IPS-18c (cell line): ENCODE measurements at regions not wholly inside any gene's neighbourhood (a gene's known extent, or its start where the extent isn't known, plus 50 kb on each side); places are given as distances from the start of the nearest gene placed in this dataset.

Experiments used
- H3K4me3 ChIP-seq: 2 replicates; pipeline ENCODE4 v1.7.0; 2013; ENCODE audit warnings: low read depth, mild to moderate bottlenecking, low read length, moderate library complexity; ENCODE audit not compliant: insufficient read depth
- H3K9me3 ChIP-seq: one replicate; pipeline ENCODE4 v1.6.1; 2013; ENCODE audit warnings: mild to moderate bottlenecking, low read length, moderate library complexity; ENCODE audit not compliant: control insufficient read depth, insufficient read depth

DNA sequence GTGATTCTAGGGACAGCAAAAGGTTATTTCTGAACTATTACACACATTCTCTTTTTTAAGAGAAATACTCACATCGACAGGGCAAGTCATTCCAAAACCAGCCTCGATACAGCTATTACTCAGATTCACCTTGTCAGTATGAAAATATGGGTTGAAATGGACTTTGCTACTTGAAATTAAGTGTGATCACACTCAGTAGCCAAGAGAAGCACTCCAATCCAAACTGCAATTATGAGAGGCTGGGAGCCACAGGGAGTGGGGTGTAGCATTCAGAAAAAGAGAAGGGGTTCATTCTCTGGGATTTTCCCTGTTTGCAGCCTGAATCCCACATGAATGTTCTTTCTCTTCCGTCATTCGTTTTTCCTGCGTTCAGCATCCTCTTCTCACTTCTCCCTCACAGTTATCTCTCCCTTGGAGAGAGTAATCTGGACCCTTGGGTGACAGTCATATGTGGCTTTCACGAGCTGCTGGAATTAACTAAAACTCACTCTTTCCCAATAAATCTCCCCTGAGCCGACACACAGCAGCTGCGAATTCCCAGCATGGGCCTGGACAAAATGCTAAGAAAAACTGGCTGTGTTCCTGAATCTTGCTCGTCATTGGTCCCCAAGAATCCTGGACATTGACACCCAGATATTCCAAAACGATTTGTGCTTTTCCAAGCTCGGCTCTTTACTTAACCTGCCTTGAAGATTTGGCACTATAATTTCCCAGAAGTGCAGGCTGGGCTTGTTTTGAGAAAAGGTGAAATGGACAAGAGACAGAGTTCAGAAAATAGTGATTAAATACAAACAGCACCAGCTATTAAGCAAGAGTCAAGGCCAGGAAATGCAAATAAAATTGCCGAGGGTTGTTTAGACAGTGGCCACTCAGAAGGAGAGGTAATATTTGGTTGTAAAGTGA, 199.5 kb upstream of the PLEKHG7 start:
- Histone ChIP-seq H3K4me3 (no peak overlapping the region), H3K9me3 (no peaks in the 10 kb centered on the region)

DNA sequence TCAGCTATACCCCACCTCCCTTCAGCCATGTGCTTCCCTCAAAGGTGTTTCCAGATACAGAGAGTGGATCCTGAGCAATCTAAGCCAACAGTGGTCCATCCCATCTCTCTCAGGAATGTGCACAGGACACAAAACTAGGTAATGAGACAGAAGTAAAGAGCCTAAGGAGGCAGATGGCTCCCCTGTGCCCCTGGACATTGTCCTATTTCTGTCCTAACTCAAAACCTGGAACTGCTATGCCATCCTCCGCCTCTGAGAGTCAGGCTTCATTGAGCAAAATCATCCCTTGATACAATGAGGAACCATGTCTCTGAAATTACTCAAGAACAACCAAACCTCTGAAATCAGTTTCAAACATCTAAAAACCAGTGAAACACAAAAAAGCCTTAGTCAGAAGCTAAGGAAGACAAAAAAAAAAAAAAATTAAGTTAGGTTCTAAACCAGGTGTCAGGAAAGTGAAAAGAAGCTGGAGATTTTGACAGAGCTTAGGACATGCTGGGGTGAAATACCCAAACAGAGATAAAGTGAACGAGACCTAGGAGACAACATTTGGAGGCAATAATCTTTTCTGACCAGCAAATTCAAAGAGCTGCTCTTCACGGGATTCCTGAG, 200.3 kb upstream of the PLEKHG7 start:
- no peaks in the 10 kb centered on the region for H3K9me3 ChIP-seq
- H3K4me3 ChIP-seq: no peak overlapping the region

DNA sequence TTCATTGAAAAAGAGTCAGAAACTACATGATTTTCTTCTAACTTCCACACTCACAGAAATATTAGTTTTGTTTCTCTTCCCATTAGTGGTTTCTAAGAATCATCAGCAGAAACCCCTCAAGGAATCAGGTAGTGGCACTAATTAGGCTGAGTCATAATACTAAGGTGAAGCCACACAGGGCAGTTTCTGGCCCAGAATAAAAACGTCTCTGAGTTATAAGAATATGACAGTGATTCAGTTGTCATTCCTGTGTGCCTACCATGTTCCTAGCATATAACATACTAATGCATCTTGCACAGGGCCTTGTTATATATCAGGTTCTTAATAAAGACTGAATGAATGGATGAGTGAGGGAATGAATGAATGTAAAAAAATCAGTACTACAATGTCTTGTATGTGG, 206.0 kb upstream of the PLEKHG7 start:
- Histone ChIP-seq H3K4me3 (no peak overlapping the region), H3K9me3 (no peaks in the 10 kb centered on the region)

DNA sequence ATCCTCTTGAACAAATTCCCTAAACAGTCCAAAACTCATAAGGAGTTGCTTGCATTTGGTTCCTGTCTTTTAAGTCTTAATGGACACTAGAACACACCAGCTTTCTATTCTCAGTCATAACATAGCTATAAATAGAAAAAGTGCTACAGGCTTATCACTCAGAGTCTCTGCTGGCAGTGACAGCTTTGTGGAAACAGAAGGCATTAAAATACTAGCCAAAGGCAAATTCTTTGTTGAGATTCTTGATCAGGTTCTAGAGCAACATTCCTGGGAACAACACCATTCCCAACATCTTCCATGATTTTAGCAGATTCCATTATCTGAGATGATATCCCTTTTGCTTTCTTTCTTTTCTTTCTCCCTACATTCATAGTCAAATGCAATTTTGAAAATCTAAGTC, 207.7 kb upstream of the PLEKHG7 start:
- no peaks in the 10 kb centered on the region for H3K9me3 ChIP-seq
- no peak overlapping the region for H3K4me3 ChIP-seq

DNA sequence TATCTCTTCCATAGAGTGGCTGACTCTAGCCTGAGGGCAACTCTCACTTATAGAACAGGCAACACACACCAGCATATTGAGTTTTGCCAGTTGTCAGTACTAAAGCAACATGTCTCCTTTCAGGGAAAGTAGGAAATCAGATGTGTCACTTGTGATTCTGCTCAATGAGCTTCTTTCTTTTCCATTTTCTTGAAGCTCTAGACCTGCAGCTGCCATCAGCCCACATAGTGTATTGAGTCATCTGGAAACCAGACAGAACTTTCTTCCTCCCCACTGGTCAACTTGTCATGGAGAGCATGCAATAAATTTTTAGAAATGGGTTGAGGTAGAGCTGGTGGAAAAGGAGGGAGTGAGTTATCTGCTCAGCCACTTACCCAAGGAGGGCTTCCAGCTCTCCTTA, 209.0 kb upstream of the PLEKHG7 start:
- Histone ChIP-seq H3K9me3 (no peaks in the 10 kb centered on the region), H3K4me3 (no peak overlapping the region)

DNA sequence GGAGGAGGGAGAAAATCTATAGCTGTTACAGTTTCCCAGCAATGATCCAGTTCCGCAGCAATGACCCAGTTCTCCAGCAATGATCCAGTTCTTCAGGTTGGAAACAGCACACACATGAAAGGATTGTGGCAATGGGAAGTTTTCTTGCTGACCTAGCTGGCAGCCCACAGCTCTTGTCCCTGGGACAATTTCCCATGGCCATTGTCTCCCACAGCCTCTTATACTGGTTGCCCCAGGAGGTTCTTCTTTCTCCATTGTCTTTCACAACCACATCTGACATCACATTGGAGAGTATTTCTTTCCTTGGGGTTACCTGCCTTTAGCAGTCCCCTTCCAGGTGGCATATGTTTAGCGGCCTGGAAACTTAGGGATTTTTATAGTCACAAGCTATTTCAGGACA, 209.8 kb upstream of the PLEKHG7 start:
- H3K4me3 ChIP-seq: no peak overlapping the region

DNA sequence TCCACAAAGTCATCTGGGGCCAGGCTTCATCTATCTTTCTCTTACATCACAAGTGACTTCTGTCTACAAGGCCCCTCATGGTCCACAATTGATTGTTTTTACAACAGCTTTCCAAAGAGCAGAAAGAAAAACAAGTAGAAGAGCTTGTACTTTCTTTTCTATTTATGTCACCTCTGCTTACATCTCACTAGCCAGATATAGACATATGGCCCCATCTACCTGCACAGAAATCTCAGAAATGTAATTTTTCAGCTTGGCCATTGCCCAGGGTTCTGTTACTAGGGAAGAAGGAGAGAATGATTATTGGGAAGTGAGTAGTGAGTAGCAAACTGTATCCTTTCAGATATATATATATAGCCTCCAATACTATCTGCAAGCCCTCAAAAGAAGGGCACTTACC, 210.5 kb upstream of the PLEKHG7 start:
- Histone ChIP-seq H3K9me3 (no peaks in the 10 kb centered on the region), H3K4me3 (no peak overlapping the region)

More for the DNA sequence above, 209.8 kb upstream of the PLEKHG7 start:
- no peaks in the 10 kb centered on the region for H3K9me3 ChIP-seq

DNA sequence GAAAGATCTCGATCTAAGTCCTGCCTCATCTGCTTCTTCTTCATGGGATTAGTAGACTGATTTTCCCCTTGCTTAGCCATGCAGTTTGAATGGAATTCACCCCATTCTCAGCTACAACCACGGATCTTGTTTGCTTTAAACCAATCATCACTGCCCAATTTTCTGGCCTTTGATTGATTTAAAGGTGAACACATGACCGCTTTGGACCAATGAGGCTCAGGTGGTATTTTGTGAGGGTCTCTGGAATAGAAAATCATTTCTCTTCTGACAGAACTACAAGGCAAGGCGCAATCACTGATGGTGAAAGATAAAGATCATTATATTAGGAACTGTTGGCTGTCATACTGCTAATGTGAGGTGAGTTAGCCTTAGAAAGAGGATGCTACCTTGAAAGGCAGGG, 213.0 kb upstream of the PLEKHG7 start:
- no peaks in the 10 kb centered on the region for H3K9me3 ChIP-seq
- H3K4me3 ChIP-seq: no peak overlapping the region

DNA sequence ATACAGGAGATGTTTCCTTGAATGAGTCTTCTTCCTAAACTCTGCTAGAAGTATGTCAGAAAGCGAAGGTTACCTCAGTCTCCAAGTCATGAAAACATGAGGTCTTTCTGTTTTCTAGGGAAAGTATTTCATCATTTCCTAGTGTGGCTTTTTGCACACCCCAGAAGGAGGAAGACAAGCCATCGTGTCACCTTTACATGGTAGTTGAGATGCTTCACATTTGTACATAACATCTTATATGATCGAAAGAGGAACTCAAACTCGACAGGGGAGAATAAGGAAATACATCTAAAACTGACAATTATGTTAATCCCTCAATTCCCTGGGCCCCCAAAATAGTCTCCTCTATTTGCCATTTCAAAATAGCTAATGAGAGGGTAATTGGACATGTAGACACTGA, 214.1 kb upstream of the PLEKHG7 start:
- no peak overlapping the region for H3K4me3 ChIP-seq
- no peaks in the 10 kb centered on the region for H3K9me3 ChIP-seq

DNA sequence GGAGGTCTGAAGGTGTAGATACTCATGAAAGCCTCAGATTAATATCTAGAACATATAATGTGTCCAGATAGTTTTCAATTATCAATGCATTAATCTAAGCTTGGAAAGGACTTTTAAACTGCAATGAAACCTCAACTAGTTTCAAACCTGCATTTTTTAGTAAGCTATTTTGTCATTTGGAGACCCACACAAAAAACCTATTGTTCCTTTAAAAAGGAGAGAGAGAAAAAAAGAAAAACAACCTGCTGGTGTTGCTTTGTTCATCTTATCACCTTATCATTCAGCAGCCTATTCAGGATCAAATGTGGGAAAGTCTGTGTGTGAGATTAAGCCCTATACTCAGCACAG, 215.7 kb upstream of the PLEKHG7 start:
- Histone ChIP-seq H3K4me3 (no peak overlapping the region), H3K9me3 (no peaks in the 10 kb centered on the region)

DNA sequence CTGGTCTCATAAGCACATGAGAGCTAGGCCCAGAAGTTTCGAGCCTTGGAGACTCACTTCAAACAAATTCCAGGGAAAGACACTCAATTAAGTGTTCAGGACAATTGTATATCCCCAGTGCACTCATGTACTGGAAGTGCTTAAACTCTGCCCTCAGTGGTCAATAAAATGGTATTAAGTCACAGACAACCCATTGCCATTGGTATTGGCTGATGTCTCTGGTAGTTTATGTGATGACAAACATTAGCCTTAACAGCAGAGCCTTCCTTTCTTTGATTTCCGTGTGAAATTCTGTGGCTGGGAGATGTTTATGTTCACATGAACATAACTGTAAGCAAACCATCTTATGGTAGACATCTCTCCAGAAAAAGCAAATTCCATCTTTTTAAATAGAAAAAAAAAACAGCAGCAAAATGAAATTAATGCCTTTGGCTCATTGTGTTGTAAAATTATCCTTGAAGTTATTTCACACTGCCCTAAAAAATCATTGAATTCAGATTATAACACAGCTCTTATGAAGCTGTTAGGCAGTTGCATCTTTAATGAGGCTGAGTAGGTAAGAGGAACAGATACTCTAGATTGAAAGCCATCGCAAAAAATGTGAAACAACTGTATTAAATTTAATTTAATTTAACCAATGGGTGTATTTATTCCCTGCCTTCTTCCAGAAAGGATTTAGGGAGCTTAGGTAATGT, 216.2 kb upstream of the PLEKHG7 start:
- H3K4me3 ChIP-seq: no peak overlapping the region
- H3K9me3 ChIP-seq: no peaks in the 10 kb centered on the region

DNA sequence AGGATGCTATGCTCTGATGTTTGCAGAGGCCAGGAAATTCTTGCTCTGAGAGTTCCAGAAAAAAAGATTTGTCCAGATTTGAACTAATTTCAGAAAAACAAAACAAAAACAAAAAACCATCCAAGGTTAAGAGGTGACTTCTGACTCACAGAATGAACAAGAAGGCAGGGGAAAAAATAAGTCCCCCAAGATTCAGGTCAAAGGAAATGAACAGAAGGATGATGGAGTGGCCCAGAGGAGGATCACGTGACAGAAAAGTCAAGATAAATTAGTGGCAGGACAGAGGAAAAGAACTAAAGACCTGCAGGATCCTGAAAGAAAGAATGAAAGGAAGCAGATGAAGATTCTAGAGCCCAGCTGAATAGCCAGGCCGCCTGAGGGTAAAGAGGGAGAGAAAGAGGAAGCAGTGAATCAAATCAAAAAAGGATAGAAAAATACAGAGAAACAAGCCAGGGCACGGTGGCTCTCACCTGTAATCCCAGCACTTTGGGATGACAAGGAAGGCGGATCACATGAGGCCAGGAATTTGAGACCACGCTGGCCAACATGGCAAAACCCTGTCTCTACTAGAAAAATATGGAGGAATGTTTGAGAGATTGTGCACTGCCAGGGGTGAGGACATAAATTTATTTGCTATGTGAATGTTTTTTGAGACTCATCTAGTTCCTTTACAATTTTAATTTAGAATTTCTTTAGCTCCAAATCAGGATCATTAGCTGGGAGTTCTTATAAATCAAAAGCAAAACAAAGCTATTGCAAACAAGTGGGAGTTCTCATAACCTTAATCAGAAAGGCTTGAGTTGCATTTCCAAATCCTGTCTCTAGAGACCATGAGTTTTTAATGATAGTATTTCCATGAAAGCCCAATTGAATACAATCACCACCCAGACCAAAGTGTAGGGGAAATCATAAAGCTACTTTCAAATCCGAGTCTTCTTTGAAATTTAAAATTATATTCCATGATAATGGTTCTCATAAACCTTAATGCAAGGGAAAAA, 217.1 kb upstream of the PLEKHG7 start:
- Histone ChIP-seq H3K9me3 (no peaks in the 10 kb centered on the region), H3K4me3 (no peak overlapping the region)

DNA sequence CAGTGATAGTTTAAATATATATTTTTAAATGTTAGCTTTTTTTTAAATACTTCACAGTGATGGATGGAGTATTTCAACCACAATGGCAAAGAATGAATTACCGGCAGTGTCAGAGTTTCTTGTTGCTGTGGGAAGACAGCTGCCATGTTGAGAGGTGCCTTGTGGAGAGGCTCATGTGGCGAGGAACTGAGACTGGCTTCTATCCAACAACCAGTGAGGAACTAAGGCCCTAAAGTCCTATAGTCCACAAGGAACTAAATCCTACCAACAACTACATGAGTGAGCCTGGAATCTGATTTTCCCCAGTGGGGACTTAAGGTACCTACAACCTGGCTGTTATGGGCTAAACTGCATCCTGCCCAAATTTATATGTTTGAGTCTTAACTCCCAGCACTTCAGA, 220.2 kb upstream of the PLEKHG7 start:
- Histone ChIP-seq H3K9me3 (no peaks in the 10 kb centered on the region), H3K4me3 (no peak overlapping the region)

DNA sequence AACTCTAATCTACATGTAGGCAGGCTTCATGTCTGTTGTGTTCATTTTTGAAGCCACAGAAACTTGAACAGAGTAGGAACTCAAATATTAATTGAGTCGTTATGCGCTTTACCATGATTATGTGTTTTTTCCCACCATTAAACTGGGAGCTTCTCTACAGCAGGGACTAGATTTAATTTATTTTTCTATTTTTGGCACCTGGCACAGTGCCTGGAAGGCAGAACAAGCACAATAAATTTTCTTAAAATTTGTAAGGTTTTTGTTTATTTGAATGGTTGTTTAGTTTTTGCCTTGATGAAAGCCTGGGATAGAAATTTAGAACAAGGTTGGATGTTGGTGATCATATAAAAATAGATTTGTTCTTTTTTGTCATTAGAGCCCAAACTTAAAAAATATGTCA, 221.7 kb upstream of the PLEKHG7 start:
- H3K9me3 ChIP-seq: no peaks in the 10 kb centered on the region
- H3K4me3 ChIP-seq: no peak overlapping the region

DNA sequence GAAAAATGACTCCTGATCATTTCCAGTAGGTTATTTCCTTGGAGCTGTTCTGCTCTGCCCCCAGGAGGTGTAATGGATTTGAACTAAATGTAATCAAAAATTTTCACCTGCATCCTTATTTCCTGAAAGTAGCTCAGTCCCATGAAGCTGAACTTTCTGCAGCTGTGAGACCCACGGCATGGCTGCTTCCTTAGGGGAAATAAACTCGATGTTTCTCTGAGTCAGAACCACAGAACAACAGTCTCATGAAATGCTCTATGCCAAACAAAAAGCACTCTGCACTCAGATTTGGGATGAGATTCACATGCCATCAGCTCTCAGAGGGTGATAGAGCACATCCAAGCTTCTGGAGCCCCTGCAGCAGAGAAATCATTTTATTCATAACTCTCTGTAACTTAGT, 224.1 kb upstream of the PLEKHG7 start:
- H3K4me3 ChIP-seq: no peak overlapping the region

DNA sequence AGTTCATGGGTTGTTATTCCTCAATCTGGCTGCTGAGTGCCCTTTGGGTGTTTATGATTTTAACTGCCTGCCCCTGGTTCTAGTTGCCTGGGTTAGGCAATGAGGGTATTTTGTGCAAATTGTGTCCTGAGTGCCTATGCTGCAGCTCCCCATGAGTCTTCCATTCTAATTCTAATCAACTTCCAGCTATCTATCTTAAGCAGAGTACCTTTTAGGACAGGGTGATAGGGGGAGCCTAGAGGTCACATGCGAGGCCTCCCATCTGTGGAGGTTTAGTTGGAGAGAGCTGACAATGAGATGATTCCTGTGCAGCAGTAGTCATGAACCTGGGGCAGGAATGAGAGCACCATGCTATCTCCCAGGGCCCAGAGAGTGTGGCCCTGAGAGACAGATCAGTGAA, 225.9 kb upstream of the PLEKHG7 start:
- no peak overlapping the region for H3K4me3 ChIP-seq
- H3K9me3 ChIP-seq: no peaks in the 10 kb centered on the region

More for the DNA sequence above, 224.1 kb upstream of the PLEKHG7 start:
- H3K9me3 ChIP-seq: no peaks in the 10 kb centered on the region

DNA sequence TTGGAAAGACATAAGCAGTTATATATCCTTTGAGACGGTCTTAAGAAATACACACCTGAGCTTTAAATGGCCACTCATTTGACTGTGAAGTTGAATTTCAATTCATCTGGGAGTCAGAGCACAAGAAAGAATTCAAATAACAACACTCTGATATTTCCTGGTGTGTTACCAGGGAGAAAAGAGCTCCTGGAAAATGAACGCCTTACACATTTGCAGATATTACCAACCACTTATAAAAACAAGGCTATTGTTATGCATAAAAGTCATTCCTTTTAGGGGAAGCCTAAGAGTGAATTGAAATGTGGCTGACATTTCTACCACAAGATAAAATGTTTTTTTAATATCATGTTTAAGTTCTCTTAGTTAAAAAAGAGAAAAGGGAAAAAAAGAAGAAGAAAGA, 229.2 kb upstream of the PLEKHG7 start:
- H3K4me3 ChIP-seq: no peak overlapping the region
- H3K9me3 ChIP-seq: no peaks in the 10 kb centered on the region
